D341Med (cell line): ENCODE measurements at regions not wholly inside any gene's neighbourhood (a gene's known extent, or its start where the extent isn't known, plus 50 kb on each side); places are given as distances from the start of the nearest gene placed in this dataset.
"Not testable (repeated sequence)": the region's sequence is repeated elsewhere in the genome, so short reads cannot be mapped to it uniquely, and the experiment has no call there.

Experiments used
- DNase-seq: peaks from one replicate; pipeline ENCODE4 v3.0.0; 2012; ENCODE audit warnings: low spot score

DNA sequence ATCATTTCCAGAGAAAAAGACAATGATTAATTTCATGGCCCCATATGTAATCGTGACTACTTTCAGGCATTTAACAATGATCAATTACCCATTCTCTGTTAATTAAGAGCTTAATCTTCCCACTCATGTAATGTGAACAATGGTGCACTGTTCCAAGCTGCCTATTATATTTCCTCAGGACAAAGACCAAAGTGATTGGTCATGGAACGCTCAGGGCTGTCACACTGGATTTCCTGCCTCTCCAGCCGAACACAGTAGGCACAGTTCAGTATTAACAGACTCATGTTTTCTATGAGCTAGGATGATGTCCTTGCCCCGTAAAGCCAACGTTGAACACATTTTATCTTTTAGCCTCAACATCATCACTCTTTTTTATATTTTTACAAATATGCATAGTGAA is 142.7 kb upstream of the FZD8 start:
- DNase-seq = no peak

DNA sequence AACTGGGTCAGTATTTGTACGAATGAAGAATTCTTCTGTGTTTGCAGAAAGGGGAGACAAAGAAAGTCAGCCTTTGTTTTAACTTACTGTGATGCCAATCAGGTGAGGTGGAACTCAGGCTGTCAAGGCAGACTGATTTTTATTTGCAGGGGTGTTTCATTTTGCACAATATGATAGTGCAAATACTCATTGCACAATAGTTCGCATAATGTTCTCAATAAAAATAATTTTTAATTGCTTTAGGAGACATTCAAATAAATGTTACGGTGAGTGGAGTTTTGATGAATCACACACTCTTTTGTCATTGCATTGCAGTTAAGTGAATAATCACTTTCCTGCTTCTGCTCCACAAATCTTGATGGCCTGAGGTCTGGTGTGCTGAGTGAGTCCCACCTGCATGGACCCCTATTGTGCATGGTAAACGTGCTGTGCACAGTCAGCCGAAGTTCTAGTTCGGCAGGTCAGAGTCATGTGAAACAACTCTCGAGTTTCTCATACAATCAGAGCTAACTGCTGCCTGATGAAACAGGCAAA is 141.3 kb upstream of the FZD8 start:
- no peak for DNase-seq

DNA sequence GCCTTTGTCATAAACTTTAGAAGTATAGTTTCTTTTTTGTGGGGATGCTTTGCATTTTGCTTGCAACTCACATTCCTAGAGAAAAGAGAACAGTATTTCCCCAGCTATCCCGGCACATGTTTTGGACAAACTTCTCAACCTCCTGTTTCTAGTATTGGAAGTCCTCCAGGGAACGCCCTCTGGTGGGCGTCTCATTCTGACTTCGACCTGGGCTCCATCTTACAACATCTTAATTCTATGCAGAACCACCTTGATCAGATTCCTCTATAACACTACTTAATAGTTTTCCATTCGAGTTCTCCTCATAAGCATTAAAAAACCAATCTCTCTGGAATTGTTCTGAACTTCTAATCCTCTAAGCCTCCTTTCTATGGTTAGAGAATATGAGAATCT is 139.5 kb upstream of the FZD8 start:
- no peak for DNase-seq

DNA sequence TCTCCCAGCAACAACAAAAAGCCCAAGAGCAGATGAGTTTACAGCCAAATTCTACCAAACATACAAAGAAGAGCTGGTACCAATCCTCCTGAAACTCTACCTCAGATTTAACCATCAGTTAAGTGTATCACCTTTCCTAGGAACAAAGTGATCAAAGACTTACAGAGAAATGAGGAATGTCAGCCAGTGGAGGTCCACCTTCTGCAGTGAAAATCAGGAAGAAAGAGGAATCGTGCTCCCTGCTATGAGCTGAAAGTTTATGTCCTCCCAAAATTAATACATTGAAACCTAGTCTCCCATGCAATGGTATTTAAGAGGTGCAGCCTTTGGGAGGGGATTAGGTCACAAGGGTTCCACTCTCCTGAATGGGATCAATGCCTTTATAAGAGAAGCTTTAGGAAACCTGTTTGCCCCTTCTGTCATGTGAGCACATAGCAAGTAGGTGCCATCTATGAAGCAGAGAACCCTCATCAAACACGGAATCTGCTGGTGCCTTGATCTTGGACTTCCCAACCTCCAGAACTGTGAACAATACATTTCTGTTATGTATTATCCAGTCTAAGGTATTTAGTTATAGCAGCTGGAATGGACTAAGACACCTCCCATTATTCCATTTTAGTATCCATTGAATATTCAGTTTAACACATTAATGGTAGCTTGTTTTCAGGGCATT is 139.0 kb upstream of the FZD8 start:
- DNase-seq = no peak

DNA sequence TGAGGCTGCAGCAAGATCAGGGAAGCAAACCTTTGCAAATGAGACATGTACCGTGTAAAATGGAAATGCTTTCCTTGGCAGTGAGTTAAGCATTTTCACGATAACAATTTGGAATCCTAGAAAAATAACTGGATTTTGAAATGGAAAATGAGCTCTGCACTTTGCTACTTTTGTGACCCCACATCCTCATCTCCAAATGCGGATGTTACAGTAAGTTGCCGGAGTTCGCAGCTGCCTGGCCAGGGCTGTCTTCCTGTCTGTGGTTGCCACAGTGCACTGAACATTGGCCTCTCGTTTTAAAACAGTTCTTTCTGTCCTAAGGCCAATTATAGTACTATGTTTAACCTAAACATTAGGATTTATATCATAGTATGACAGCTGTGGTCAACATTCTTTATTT is 136.2 kb upstream of the FZD8 start:
- no peak for DNase-seq

DNA sequence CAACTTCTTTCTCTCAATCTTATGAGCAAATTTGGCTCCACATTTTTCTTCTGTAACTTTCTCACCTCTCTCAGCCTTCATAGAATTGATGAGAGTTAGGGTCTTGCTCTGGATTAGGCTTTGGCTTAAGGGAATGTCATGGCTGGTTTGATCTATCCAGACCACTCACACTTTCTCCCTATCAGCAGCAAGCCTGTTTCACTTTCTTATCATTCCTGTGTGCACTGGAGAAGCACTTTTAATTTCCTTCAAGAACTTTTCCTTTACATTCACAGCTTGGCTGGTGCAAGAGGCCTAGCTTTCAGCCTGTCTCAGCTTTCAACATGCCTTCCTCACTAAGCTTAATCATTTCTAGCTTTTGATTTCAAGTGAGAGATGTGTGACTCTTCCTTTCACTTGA is 134.5 kb upstream of the FZD8 start:
- not testable (repeated sequence) for DNase-seq

DNA sequence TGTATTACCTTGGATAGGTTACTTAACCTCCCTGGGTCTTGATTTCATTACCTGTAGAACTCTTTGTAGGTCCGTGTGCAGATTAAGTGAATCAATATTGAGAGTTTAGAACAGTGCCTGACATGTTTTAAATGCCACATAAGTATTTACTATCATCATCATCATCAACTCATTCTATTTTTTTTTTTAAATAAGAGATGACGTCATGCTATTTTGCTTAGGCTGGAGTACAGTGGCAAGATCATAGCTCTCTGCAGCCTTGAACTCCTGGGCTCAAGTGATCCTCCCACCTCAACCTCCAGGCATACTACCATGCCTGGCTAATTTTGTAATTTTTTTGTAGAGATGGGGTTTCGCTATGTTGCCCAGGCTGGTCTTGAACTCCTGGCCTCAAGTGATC is 132.0 kb upstream of the FZD8 start:
- no peak for DNase-seq

DNA sequence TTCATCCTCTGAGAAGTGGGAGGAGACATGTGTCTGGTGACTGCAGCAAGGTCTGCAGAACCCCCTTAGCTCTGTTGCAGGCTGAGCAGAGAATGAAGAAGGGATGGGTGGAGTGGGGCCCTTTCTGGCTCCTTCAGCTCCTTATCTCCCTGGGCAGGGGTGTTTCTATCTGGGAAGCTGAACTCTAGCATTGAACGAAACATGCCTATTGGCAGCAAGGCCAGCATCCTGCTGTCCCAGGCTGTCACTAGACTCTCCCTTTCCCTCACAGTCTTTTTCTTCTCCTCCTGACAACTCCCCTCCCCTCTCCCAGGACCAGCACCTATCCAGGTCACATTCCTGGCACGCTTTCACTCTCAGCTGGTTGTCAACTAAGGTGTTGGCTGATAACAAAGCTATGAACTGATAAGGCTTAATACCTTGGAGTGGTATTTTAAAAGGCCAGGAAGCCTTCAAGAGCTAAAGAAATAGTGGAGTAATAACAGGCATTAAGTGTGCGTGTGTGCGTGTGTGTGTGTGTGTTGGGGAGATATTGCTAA is 128.8 kb upstream of the FZD8 start:
- DNase-seq = no peak

DNA sequence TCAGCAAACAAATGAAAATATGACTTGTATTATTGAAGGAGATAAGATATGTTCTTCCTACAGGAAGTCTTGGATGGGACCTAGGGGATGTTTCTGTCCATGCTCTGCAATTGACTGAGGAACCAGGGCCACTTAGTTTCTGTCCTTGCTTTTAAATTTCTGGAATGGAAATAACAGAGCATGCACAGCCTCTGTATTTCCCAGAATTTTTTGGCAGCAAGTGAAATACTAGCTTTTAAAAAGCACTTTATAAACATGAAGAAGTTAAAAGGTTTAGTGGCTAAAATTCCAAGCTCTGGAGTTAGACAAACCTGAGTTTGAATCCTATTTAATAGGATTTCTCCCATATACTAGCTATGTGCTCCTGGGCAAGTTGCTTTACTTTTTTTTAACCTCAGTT is 127.7 kb upstream of the FZD8 start:
- DNase-seq = no peak

DNA sequence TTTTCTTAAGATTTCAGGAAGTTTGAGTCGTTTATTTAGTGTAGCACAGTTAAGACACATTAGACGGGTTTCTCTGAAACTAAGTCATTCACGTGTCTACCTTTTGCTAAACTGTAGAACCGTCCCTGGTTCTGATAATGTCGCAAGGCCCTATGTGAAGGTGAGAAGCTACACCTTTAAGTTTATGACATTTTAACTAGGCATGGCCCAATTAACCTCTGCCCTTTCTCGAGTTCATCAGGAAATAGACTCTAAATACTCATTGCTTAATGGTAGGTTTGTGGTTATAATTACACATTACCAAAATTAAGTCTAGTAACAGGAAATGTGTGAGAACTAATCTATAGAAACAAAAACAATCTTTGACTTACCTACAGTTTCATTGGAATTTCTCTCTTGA is 126.6 kb upstream of the FZD8 start:
- no peak for DNase-seq

DNA sequence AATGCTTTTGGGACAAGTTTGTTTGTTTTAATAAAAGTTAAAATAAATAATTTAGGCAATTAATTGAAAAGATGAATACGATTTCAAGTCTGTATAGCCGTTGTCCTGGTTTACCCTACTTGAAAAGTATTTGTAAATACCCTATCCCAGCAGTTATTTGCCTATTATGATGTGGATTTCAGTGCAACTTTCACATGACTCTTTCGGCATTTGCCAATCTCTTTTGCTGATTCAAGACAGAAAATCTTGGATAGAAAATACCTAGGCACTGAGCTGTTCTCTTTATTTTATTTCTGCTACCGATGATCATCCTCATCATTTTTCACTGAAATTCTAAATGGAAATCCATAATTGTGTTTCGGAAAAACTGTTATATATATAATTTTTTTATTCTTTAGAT is 125.9 kb upstream of the FZD8 start:
- no peak for DNase-seq

DNA sequence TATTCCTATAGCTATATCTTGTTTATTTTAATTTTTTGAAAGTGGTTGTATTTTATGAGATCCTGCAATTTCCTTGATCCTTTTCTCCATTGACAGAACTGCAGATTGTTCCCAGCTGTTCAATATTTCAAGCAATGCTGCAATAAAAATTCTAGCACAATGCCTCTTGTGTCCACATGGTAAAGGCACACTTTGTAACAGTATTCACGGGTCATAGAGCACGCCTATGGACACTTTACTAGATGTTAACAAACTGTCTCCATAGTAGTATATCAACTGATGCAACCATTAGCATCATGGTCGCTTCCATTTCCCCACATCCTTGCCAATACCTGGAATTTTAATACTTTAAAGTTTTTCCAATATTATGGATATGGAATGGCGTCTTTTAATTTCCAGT is 123.9 kb upstream of the FZD8 start:
- DNase-seq = no peak

DNA sequence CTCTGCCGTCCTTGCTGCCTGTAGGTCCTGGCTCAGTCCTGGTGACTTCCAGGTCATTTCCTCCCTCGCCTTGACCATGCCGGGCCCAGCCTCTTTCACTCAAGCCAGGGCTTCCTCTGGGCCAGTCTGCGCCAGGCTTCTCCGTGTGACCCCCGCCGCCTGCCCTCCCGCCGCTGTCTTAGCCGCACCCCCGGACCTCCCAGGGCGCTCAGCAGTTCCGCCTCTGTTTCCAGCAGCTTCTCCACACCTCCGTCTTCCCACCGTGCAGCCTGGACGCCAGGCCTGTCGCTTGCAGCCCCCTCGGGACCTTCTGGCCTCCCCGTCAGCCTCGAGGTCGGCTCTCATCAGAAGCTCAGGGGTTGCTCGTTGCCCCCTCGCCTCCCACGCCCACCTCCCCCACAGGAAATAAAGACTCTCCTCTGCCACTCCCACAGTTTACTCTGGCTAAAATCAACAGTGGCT is 123.0 kb upstream of the FZD8 start:
- DNase-seq = no peak

DNA sequence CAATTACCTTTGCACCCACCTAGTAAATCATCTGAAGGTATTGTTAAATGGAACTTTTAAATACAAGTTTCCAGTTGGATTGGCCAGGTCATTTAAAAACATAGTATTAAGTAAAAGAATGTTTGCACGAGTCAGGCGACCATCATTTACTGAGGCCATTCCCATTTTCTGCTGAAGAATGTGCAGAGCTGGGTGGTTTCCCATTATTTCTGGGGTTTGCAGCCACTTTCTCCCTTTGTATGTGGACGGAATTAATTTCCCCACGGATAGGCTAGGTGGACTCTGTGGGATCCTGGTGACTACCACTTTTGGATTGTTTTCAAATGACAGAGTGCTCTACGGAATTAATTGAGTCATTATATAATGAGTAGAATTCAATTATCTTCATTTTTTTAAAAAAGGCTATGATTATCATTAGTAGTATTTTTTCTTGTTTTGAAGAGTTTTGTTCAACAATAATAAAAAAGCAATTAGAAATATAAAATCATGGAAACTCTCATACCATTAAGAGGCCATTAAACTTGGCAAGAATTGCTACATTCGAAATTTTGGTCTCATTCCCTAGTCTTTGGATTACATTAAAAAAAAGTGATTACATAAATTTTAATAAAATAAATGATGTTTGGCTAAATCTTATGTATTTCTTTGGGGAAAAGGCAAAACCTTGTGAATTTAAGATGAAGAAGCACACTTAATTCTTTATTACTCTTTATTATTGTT is 120.4 kb upstream of the FZD8 start:
- no peak for DNase-seq

DNA sequence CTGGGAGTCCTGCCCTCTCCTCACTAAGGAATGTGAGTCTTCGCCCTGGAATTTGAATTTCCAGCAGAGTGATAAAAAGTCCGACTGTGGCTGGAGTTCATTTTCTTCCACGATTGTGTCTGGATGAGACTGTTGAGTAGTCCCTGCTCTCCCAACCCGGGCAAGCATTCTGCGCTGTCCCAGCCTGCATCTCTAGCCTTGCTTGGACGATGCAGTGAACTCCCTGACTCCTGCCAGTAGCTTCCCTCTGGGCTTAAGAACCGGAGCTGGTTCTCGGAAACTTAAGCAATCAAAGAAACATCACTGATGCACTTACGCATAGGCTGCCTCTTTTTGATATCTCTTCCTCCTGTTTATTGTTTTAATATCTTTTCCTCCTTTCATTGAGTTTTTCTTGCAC is 116.0 kb upstream of the FZD8 start:
- no peak for DNase-seq

DNA sequence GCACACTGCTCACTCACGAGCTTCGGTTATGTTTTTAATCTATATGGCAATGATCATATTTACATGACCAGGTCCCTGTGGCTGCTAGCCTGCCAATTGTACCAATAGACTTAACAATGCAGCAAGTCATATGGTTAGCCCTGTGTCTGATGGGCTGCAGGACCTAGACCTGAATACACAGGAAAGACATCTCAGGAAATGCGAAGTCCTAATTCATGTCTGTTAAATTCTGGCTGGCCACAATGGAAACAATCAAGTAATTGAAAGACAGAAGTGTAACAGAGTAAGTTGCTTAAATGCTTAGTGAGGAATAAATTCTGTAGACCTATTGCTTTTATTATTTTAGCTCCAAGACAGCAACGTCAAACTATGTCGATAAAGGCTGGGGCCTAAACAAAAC is 112.4 kb upstream of the FZD8 start:
- no peak for DNase-seq

DNA sequence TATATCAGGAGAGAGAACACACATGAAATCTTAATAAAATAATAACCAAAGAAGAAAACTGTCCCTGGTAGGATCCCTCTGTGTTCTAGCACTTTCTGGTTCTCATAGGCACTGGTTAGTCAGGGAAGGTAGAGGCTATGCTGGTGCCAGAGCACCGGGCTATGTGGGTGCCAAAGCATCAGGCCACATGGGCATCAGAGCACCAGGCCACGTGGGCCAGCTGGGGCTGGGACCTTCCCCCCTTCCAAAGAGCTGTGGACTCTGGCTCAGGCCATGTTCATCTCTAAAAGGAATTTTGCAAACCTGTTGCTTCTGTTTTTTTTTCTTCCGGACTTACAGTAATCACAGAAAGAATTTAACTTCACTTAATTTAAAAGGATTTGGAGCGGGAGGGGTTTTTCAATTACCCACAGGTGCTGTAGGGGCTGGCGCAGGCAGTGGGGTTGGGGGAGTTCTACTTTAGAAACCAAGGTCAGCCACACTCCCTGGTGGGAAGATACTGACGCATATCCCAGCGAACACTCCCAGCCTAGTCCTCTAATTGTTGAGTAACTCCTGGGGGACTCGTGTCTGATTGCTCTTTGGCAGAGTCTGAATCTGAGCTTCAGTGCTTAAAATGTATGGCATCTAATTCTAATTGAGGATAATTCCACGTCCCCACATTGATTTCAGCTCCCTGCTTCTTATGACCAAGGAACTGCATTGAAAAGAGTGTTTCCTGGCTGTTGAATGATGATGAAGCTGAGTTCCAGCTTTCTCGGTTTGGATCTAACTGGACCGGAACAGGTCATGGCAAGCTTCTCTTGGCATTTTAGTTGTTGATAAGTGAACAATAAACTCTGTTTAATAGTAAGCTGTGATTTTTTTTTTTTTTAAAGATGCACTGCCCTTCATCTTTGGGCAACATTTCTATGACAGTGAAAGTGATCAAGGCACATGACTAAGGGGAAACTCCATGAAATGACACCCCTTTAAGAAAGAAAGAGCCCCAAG is 110.7 kb upstream of the FZD8 start:
- DNase-seq = no peak

DNA sequence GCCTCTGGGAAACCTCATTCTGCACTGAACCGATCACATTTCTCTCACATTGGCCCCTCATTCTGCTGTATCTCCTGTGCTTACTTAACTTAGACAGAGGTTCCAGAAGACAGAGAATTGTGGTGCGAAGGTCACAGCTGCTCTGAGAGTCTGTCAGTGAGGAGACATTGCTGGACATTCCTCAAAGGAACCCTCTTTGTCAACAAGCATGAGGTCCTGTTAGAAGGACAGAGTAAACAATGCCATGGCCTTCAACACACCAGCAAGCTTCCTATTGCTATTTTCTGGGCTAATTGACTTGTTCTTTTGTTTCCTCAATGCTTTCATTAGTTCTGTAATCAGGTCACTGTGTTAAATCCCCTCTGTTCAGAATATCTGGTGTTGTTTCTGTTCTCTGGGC is 109.3 kb upstream of the FZD8 start:
- no peak for DNase-seq

DNA sequence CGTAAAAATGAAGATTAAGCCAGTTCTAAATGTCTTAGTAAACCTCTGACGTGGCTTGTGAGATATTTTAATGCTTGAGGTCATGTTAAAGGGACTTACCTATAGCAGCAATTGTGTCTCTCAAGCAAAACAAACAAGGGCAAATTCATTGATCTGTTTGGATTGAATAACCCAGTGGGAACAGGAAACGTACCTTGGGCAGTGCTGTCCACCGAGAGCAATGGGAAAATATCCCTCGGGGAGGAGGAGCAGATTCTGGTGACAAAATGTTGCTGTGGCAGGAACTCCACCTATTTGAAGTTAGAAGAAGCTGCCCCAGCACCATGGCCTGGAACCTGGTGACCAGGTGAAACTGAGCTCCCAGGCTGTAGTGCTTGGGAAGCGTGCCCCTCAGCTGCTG is 107.1 kb upstream of the FZD8 start:
- no peak for DNase-seq

DNA sequence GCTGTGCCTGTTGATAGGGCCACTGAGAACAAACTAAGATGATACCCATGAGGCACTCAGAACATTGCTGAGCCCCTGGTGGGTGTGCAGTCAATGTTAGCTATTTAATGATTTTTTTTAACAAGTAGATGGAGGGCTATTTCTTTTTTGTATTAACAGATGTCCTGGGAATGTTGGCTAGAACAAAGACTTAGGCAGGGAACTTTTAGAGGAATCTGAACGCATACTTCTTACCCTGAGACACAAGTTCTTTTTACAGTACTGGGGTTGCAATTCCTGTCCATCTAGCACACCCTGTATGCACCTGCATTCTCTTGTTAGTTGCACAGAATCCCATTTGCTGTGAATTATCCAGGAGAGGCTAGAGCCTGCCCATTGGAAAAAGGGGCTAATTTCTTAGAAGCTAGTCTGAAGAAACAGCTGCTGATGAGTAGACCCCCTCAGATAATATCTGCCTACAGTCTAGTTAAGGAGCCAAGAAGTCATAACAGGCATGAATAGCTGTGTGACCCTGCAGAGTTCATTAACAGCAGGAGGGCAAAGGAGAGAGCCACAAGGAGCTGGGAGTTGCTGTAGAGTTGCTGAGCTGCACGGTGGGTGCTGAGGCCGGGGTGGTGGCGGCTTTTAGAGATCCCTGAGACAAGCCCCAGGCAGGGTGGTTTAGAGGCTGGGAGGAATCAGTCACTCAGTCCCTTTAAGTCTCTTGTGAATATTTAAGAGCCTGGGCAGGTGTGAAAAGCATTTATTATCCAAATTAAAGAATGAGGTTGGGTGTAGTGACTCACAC is 103.7 kb upstream of the FZD8 start:
- no peak for DNase-seq

DNA sequence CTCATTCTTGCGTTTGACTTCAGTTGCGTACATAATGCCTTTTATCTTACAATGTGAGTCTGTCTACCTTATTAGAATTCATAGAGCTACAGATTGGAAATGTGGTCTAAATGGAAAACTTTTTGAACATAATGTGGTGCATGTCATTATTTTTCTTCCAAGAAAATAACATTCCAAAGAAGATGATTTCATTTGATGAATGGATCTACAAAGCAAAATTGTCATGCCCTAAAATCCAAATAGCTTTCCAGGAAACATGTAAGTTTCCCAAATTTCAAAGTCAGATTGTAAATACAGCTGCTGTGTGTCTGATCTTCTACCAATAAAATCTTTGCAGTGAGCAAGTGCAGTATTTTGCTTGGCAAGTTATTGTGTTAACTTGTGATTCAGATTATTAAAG is 101.8 kb upstream of the FZD8 start:
- no peak for DNase-seq
